HG03139 (cell line): ENCODE measurements at regions not wholly inside any gene's neighbourhood (a gene's known extent, or its start where the extent isn't known, plus 50 kb on each side); places are given as distances from the start of the nearest gene placed in this dataset.

Experiments
- ATAC-seq: cut with Tn5 transposase; IDR thresholded peaks from one replicate; pipeline ENCODE4 v1.9.1; 2021; ENCODE audit not compliant: unreplicated experiment

DNA sequence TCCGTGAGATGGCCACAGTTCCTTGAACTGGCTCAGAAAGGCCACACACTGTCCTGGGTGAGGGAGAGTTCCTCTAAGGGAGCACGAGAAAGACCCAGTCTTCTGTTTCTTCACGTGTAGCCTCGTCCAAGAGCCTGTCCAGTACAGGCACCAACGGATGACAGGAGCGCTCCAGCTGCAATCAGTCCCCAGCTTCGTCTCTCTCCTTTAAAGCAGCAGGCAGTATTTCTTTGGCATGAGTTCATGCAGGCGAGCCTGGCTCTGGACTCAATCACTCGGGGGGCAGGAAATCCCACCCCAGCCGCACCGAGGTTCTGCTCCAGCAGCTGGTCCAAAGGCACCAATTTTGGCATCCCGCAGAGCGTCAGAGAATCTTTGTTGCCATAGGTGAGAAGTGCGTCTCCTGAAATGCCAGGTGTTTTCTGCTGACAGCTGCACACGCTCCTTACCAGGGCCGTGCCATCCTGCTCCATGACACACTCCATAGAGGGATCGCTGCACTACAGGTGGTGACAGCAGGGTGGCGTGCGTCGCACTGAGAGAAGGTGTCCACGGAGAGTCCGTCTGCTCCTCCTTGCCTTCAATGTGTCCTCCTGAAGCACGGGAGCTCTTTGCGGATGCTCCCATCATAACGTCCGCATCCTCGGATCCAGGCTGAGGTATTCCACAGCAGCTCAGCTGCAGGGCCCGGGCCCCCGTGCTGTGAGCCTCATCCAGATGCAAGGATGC, 59.6 kb upstream of the AFDN start:
- ATAC-seq, result no peak

DNA sequence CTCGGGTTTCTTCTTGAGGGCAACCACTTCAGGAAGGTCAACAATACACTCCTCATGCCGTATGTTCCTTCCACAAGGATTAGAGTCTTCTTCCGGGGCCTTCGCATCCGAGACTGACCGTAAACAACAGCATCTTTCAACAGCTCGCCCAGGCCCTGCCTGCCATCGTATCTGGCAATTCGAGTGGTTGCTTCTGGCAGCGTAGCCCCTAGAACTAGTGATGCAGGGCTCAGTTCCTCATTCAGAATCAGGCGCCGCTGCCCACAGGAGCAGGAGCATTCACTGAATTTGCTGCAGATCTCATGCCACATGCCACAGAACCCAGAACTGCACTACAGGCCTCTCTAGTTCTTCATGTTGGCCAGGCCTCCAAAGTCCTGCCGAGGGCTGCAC, 59.0 kb upstream of the AFDN start:
- ATAC-seq, result no peak

DNA sequence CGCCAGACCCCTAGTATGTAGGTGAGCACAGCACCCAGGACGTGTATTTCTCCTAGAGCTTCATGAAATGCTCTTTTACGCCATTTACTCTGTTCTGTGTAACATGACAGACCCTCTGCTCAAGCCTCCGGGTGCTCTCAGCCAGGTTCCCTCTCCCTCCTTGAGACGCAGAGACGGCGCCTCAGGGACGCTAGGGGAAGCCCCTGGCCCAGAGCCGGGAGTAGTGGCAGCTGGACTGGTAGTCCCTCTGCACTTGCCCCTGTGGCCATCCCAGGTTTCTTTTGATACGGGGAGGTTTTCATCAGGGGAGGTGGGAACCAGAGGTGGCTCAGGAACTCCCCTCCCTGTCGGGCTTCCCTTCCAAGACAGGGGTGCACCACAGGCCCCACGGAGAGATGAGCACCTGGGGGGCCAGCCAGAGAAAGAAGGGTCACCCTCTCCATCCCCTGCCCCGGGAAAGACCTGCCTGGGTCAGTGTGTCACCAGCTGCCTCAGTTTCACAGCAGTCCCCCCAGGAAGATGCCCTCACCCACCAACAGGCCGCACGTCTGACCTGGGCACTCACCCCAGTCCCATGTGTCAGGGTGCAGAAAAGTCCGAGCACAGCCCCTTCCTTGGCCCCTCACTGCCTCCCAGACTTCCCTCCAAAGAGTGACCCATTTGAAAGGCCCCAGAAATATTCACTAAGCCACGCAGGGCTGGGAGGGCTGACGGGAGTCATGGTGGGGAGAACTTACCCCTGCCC, 58.1 kb upstream of the AFDN start:
- ATAC-seq, result no peak

DNA sequence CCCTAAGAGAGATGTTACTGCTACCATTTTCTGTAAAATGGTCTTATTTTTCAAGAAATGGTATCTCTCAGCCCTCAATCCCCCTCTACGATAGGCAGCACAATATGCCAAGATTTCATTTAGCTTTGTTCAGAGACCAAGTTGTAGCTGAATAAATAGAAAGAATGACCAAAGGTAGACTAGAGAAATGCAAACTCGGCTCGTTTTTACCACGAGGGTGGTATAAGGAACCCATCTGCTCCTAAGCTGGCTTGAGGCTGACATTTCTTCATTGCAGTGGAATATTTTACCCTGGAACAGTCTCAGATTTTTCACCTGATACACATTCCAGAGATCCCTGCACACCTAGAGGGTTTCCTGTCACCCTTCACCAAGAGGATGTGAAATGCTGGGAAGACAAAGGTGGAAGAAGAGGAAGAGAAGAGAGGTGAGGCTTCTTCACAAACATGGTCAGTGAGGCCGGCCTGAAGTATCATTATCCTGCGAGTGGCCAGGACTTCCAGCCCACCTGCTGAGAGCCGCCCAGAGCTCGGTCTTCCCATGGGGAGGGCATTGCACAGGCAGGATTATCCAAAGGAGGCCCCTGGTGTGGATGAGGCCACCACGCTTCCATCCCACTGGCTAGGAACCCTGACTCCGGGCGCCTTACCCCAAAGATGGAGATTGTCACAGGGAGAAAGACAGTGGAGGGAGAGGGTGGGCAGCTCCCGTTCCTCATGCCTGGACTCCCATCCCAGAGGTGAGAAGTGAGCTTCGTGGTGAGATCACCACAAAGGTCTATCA, 57.1 kb upstream of the AFDN start:
- no peak for ATAC-seq

- ATAC-seq, result no peak
These were observed 56.3 kb upstream of the AFDN start for GRCh38 chr6:167770291-167770955.

GRCh38 chr6:167774881-167775280, 51.8 kb upstream of the AFDN start:
- no peak for ATAC-seq

DNA sequence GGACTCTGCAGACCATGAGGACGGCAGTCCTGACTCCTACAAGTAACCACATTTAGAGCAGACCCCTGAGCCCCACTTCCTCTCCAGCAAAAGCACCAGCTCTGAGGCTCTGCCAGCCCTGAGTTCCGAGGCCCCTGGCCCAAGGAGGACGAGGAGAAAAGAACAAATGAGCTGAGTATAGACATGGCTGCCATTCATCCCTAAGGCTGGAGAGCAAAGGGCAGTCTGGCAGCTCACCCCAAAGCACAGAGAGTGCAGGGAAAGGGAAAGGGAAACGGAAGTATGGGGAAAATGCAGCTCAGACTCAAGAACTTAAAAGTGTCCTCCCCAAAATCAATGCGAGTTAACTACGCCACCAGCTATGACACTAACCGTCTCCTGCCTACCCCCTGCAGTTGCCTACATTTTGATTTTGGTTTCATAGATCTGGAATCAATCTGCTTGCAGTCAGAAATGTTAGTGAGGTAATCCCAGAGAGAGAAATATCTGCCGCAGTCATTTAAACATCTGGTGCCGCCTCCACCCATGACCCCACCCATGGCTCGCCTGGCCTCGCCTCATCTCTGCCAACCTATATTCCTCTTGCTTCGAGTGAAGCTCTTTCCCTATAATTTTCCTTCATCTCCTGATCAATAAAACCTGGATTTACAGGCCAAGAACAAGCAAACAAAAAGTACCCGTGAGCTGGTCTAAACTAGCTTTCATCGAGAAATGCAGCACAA, 49.6 kb upstream of the AFDN start:
- ATAC-seq, result no peak
